ENCODE measurements at regions not wholly inside any gene's neighbourhood (a gene's known extent, or its start where the extent isn't known, plus 50 kb on each side); places are given as distances from the start of the nearest gene placed in this dataset.

- DNase-seq, result no peak
- H3K4me1 Mint-ChIP-seq (ENCODE audit: low read depth, unreplicated experiment), result no peaks in the 10 kb centered on the region
- H3K27ac Mint-ChIP-seq (ENCODE audit: unreplicated experiment), result no peak overlapping the region
- no peaks in the 10 kb centered on the region for H3K27me3 Mint-ChIP-seq (ENCODE audit: unreplicated experiment)
- TF ChIP-seq, protein P1, sequence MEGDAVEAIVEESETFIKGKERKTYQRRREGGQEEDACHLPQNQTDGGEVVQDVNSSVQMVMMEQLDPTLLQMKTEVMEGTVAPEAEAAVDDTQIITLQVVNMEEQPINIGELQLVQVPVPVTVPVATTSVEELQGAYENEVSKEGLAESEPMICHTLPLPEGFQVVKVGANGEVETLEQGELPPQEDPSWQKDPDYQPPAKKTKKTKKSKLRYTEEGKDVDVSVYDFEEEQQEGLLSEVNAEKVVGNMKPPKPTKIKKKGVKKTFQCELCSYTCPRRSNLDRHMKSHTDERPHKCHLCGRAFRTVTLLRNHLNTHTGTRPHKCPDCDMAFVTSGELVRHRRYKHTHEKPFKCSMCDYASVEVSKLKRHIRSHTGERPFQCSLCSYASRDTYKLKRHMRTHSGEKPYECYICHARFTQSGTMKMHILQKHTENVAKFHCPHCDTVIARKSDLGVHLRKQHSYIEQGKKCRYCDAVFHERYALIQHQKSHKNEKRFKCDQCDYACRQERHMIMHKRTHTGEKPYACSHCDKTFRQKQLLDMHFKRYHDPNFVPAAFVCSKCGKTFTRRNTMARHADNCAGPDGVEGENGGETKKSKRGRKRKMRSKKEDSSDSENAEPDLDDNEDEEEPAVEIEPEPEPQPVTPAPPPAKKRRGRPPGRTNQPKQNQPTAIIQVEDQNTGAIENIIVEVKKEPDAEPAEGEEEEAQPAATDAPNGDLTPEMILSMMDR (IDR thresholded peaks at IDR 0.05; ENCODE audit: partially characterized antibody, unreplicated experiment), result no peak
- no peaks in the 10 kb centered on the region for H3K9me3 Mint-ChIP-seq (ENCODE audit: unreplicated experiment)
- H3K36me3 Mint-ChIP-seq (ENCODE audit: unreplicated experiment), result no peaks in the 10 kb centered on the region
- H3K4me3 Mint-ChIP-seq (ENCODE audit: unreplicated experiment), result no peak overlapping the region
These were observed 699.2 kb upstream of the RBFOX1 start for GRCh38 chr16:6633456-6633855.

DNA sequence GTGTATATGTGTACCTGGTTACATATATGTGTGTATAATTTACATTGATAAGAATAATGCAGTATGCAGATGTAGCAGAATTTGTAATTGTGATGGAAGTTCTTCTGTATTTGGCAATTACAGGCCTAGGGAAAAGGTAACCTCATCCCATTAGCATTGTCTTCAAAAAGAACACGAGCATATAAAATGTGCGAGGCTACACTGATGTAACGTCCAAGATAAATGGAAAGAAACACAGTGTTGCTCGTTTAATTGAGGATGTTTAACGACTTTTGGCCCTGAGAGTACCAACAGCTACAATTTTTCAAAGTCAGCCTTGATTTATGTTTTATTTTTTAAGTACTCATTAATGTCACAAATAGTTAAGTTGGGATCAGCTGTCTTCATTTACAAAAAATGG is 703.5 kb upstream of the RBFOX1 start:
- Mint-ChIP-seq H3K36me3 (ENCODE audit: unreplicated experiment) (no peaks in the 10 kb centered on the region), H3K27ac (ENCODE audit: unreplicated experiment) (no peak overlapping the region), H3K4me1 (ENCODE audit: low read depth, unreplicated experiment) (no peaks in the 10 kb centered on the region), H3K4me3 (ENCODE audit: unreplicated experiment) (no peak overlapping the region), H3K27me3 (ENCODE audit: unreplicated experiment) (no peaks in the 10 kb centered on the region), H3K9me3 (ENCODE audit: unreplicated experiment) (peaks cover 2% of the 10 kb centered on the region)
- DNase-seq, result no peak
- TF ChIP-seq, protein P1 (IDR thresholded peaks at IDR 0.05; ENCODE audit: partially characterized antibody, unreplicated experiment), result no peak

- Mint-ChIP-seq H3K4me3 (ENCODE audit: unreplicated experiment) (no peak overlapping the region), H3K4me1 (ENCODE audit: low read depth, unreplicated experiment) (no peaks in the 10 kb centered on the region), H3K27me3 (ENCODE audit: unreplicated experiment) (peaks cover 2% of the 10 kb centered on the region), H3K27ac (ENCODE audit: unreplicated experiment) (no peak overlapping the region), H3K36me3 (ENCODE audit: unreplicated experiment) (peaks cover under 1% of the 10 kb centered on the region), H3K9me3 (ENCODE audit: unreplicated experiment) (peaks cover 2% of the 10 kb centered on the region)
- TF ChIP-seq, protein P1 (IDR thresholded peaks at IDR 0.05; ENCODE audit: partially characterized antibody, unreplicated experiment), result no peak
- no peak for DNase-seq
These were observed 707.0 kb upstream of the RBFOX1 start for GRCh38 chr16:6625606-6626005.

DNA sequence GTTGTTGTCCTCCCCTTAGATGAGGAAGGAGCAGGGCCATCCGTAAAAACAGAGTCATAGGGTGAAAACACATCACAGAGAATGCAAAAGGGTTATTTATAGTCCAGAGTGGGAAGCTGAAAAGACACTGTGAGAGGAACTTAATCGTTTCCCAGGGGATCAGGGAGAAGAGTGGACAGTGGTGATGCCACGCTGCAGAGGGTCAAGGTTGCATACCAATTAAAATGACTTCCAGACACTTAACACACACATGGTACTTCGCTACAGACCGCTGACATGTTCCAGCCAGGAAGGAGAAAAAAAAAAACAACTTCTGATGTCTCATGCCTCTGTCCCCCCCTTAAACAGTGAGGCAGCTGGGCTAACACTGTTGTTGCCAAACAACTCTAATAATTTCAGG is 713.8 kb upstream of the RBFOX1 start:
- Mint-ChIP-seq H3K27me3 (ENCODE audit: unreplicated experiment) (peaks cover 2% of the 10 kb centered on the region), H3K36me3 (ENCODE audit: unreplicated experiment) (peaks cover 10% of the 10 kb centered on the region), H3K9me3 (ENCODE audit: unreplicated experiment) (peaks cover 5% of the 10 kb centered on the region), H3K4me3 (ENCODE audit: unreplicated experiment) (no peak overlapping the region), H3K4me1 (ENCODE audit: low read depth, unreplicated experiment) (no peaks in the 10 kb centered on the region), H3K27ac (ENCODE audit: unreplicated experiment) (no peak overlapping the region)
- no peak for DNase-seq
- TF ChIP-seq, protein P1 (IDR thresholded peaks at IDR 0.05; ENCODE audit: partially characterized antibody, unreplicated experiment), result no peak

- no peaks in the 10 kb centered on the region for H3K4me1 Mint-ChIP-seq (ENCODE audit: low read depth, unreplicated experiment)
- peaks cover 2% of the 10 kb centered on the region for H3K27me3 Mint-ChIP-seq (ENCODE audit: unreplicated experiment)
- no peak overlapping the region for H3K27ac Mint-ChIP-seq (ENCODE audit: unreplicated experiment)
- peaks cover 10% of the 10 kb centered on the region for H3K36me3 Mint-ChIP-seq (ENCODE audit: unreplicated experiment)
- DNase-seq, result no peak
- H3K4me3 Mint-ChIP-seq (ENCODE audit: unreplicated experiment), result no peak overlapping the region
- TF ChIP-seq, protein P1 (IDR thresholded peaks at IDR 0.05; ENCODE audit: partially characterized antibody, unreplicated experiment), result no peak
- peaks cover 5% of the 10 kb centered on the region for H3K9me3 Mint-ChIP-seq (ENCODE audit: unreplicated experiment)
These were observed 715.9 kb upstream of the RBFOX1 start for GRCh38 chr16:6616746-6617145.

All from glutamatergic neuron (in vitro differentiated cells).